GM19351 (cell line): ENCODE measurements at regions not wholly inside any gene's neighbourhood (a gene's known extent, or its start where the extent isn't known, plus 50 kb on each side); places are given as distances from the start of the nearest gene placed in this dataset.
"Not testable (repeated sequence)": the region's sequence is repeated elsewhere in the genome, so short reads cannot be mapped to it uniquely, and the experiment has no call there.

Experiments
- ATAC-seq: cut with Tn5 transposase; IDR thresholded peaks from one replicate; pipeline ENCODE4 v1.9.1; 2021; ENCODE audit warnings: mild to moderate bottlenecking, moderate library complexity; ENCODE audit not compliant: unreplicated experiment

DNA sequence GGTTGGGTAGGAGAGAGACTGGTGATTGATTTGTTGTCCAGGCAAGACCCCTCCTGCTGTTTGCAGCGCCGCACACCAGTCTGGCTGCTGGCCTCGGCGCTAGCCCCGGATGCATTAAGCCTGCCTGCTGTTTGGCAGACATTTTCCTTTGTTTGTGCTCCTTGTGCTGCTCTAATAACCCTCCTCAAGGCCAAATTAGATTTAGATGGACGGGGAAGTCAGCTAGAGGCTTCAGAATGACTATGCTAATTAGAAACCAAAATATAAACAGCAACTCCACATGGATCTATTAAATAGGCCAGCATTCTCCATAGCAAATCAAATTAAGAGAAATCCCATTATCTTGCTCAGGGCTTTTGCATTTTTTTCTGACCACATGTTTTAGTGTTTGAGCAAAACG, 445.2 kb downstream of the SQOR start:
- ATAC-seq = no peak

DNA sequence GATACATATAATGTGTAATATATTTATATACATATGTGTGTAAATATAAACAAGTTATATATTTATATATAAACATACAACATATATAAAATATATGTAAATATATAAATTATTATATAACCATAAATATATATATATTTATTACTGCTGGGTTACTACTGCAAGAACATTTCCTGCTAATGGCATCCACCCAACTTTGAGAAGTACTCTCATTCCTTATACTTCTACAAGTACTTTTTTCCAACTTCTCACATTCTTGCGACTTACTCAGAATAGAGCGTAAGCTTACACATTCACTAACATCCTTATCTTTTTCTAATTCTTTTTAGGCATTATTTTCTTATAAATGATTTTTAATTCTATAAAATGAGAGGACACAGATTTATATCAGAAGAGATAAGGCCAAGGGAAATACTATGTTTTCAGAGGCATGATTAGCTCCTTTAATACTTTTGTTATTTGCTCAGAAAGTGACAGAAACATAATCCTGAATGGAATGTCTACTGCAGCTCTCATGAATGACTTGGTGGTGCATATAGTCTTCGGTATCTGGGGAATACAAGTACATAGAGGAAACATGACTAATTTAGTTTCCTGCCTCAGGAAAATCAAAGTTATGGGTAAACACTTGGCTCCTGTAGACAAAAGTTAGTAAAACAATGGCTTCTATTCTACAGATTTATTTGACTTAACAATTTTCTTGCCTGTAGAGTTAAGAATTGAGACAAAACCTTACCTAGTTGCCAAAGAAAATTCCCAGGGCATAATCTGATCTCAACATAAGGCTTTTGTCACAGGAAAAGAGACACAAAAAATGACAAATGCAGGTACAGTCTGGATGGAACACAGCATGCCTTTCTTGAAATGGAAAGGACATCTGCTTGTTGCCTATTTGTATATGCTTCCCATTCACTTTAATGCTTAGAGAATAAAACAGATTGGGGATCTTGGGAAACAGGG, 453.9 kb downstream of the SQOR start:
- ATAC-seq = no peak

DNA sequence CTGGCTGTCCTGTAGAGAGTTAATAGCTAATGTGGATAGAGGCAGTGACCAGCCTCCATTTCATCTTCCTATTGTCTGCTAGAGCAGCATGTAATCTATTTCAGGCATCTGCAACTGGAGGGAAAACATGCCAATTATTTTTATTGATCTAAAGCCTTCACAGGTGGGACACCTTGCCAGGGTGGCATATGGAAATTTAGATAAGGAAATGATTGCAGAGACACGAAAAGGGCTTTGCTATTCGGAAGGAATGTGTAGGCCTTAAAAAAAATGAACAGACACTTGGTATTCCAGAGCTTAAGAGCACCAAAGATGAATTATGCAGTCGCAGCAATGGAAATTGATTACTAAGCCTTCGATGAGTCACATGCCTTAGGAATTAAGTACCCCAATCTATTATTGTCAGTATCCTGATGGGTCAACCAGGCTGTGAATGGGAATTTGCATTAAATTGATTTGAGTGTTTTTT, 454.7 kb downstream of the SQOR start:
- ATAC-seq = no peak

DNA sequence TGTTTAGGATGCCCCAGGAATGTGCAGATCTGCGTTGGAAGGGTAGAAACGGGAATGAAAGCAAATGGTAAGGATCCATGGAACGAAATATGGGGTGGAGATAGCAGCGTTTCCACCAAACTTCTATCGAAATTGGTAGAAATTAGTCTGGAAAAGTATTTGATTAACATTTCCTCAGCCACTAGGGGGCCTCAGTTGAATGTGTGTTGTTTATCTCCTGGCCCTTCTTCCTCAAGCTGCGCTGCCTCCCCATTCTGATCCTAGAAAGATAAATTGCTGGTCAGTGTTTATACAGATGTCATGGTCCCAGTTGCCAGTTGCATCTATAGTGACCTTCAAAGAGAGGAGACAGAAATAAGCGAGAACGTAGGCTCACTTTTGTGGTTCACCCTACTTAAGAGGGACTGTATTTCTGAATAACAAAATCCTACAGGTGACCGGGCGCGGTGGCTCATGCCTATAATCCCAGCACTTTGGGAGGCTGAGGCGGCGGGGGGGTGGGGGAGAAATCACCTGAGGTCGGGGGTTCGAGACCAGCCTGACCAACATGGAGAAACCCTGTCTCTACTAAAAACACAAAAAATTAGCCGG, 457.1 kb downstream of the SQOR start:
- ATAC-seq = no peak

DNA sequence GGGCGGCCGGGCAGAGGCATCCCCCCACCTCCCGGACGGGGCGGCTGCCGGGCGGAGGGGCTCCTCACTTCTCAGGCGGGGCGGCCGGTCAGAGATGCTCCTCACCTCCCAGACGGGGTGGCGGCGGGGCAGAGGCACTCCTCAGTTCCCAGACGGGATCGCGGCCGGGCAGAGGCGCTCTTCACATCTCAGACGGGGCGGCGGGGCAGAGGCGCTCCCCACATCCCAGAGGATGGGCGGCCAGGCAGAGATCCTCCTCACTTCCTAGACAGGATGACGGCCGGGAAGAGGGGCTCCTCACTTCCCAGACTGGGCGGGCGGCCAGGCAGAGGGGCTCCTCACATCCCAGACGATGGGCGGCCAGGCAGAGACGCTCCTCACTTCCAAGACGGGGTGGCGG, 463.2 kb downstream of the SQOR start:
- not testable (repeated sequence) for ATAC-seq

DNA sequence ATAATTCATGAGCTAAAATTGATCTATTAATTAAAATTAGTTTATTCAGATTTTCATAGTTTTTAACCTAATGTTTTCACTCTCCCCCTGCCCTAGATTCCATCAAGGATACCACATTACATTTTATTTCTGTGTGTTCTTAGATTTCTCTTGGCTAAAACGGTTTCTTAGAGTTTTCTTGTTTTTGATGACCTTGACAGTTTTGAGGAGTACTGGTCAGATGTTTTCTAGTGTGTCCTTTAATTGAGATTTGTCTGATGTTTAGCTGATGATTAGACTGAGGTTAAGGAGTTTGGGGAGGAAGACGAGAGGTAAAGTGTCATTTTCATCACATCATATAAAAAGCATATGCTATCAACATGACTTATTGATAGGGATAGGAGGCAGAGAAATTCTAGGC, 475.9 kb downstream of the SQOR start:
- no peak for ATAC-seq

DNA sequence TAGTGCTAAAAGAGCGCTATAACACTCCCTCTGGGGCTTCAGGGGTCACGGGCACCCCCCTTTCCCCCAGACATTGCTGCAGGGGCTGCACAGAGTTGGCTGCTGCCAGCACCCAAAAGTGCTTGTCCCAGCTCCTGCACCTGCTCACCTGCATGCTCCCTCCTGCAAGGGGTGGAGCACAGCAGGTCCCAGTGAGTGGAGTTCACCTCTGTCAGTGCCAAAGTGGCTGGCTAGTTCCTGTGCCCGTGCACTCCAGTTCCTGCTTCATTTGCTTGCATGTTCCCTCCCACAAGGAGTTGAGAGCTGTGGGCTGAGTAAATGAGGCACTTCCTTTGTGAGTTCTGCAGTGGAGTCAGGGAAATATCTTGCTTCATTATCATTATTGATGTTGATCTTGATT, 476.9 kb downstream of the SQOR start:
- ATAC-seq = no peak

DNA sequence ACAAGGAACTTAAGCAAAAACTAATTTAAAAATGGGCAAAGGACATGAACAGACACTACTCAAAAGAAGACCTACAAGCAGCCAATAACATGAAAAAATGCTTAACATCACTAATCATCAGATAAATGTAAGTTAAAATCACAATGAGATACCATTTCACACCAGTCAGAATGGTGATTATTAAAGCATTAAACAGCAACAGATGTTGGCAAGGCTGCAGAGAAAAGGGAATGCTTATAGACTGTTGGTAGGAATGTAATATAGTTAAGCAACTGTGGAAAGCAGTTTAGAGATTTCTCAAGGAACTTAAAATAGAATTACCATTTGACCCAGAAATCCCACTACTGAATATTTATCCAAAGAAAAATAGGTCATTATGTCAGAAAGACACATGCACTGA, 482.2 kb downstream of the SQOR start:
- ATAC-seq = no peak

DNA sequence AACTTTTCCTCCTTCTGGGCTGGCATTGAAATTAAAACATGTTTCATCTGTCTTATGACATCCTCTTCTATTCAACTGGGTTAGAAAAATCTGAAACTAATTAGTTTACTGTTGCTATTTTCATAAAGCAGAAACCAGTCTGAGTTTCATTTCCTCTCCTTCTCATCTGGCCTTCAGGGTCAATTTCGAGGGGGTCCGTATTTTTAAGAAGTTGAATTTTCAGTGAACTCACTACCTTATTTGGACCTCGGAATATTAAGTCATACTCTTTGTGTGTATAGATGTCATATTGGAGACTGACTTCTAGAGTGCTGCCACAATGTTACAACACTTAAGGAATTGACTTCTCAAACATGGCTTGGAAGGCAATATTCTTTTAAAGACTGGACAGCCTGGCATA, 485.9 kb downstream of the SQOR start:
- ATAC-seq = no peak

DNA sequence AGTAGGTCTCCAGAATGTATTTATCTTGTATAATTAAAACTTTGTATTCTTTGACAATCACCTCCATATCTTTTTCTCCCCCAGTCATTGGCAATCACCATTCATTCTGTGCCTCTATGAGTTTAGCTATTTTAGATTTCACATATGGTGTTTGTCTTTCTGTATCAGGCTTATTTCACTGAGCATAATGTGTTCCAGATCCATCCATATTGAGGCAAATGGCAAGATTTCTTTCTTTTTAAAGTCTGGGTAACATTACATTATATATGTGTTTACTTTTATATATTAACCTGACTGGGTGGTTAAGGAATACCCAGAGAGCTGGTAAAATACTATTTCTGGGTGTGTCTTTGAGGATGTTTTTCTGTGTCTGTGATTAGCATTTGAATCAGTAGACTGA, 486.6 kb downstream of the SQOR start:
- no peak for ATAC-seq

DNA sequence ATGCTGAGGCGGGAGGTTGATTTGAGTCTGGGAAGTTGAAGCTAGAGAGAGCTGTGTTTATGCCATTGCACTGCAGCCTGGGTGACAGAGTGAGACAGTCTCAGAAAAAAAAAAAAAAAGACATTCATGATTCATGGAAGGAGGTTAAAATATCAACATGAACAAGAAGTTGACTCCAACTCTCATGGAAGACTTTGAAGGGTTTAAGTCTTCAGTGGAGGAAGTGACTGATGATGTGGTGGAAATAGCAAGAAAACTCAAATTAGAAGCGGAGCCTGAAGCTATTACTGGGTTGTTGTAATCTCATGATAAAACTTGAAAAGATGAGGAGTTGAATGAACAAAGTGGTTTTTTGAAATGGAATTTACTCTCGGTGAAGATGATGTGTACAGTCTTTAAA, 491.8 kb downstream of the SQOR start:
- no peak for ATAC-seq

DNA sequence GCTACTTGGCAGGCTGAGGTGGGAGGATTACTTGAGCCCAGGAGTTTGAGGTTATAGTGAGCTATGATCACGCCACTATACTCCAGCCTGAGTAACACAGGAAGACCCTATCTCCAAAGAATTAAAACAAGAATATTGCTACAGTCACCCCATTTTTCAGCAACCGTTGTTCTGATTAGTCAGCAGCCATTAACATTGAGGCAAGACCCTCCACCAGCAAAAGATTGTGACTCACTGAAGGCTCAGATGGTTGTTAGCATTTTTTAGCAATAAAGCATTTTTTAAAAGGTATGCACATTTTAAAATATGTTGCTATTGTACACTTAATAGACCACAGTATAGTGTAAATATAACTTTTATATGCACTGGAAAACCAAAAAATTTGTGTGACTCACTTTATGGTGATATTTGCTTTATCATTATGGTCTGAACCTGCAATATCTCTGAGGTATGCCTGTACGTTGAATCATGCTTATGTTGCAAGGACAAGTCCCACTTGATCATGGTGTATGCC, 492.6 kb downstream of the SQOR start:
- ATAC-seq = no peak

DNA sequence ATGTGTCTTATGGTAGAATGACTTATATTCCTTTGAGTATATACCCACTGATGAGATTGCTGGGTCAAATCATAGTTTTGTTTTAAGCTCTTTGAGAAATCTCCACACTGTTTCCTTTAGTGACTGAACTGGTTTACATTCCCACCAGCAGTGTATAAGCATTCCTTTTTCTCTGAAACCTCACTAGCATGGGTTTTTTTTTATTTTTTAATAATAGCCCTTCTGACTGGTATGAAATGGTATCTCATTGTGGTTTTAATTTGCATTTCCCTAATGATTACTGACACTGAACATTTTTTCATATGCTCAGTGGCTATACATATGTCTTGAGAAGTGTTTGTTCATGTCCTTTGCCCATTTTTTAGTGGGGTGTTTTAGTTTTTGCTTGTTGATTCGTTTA, 494.3 kb downstream of the SQOR start:
- no peak for ATAC-seq

DNA sequence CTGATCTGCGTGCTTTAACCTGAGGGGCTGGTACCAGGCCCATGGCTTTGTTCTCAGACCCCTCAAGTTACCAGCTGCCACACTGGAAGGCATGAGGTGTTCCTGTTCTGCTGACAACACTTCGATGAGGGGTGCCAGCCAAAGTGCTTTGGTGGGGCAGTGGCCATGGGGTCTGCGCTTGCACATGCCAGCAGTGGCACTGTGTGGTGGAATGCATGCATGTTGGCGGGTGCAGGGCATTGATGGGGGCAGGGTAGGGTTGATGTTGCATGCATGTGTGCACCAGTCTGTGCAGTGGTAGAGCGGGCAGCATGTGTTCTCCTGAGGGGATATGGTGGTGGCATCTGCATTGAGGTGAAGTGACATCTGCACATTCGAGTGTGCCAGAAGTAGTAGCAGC, 497.0 kb downstream of the SQOR start:
- ATAC-seq = no peak

DNA sequence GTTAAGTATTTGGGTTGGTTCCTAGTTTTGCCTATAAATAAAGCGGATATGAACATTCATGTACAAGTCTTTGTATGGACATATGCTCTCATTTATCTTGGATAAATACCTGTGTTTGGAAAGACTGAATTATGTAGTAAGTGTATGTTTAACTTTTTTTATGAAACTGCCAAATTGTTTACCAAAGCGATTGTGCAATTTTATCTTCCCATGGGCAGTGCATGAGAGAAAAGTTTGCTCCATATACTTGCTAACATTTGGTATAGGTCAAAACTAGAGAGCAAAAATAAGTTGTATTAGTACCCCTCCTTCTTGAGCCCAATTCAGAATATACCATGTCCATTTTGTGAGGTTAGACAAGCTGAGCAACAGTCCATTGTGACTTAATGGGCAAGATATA, 502.6 kb downstream of the SQOR start:
- ATAC-seq = no peak

DNA sequence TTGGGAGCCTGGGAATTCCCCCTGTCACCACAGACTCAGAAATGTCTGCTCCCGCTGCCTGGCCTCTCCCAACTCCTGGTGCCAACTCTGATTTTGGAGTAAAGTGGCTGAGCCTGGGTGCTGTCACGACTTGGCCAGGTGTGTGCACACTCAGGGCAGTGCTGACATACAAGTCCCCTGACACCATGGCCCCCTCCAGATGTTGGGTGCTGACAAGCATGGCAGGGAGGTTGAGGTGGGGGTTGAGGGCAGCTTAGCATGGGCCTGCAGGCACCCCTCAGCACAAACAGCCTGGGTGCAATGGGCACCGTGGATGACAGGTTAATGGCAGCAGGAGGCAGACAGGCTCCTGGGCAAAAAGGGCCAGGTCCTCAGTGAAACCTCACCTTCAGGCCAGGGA, 511.2 kb downstream of the SQOR start:
- ATAC-seq = no peak

DNA sequence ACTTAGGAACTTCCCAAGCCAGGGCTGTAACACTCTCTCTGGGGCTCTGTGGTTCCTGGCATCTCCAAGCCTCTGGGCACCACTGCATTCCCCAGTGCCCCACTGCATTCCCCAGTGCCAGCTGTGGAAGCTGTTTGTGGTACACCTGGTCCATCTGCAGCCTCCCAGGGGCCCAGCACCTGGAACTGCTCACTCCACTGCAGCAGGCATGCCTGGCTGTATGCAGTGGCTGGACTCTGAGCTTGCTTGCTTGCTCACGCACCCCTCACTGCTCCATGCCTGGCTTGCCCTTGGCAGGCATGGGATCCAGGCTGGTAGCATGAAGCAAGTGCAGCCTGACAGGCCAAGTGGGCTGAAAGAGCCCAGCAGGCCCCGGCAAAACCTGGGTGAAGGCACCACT, 512.1 kb downstream of the SQOR start:
- ATAC-seq = no peak

DNA sequence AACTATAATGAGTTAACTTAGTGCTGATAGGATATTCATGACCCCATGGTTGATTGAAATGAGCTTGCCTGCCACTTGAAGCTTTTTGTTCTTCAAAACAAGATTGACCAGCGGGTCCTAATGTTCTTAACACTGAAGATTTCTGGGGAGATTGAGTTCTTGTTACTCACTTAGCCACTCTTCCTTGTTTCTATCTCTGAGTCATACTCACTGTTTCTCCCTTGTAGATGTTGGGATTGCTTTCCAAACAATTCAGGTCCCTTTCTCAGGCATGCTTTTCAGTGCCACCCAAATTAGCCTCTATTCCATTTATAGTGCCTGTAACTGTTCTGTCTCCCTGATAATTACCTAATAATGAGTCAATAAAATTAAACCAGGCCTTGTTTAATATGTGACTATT, 517.0 kb downstream of the SQOR start:
- no peak for ATAC-seq

DNA sequence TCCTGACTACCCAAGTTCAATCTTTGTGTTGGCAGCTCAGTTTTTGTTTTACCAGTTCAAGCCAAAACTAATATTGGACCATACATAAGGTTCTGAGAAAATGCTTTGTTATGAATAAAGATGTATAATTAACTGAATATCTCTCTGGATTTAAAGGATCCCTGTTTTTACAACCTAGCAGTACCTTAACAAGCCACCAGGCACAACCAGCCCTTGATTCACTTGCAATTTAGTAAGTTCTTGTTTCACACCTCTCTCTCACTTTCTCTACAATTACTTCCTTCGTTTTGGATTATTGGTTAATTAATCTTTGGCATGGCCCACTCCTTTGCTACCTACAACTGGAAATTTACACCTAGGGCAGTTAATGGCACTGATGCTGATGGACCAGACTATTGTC, 531.9 kb downstream of the SQOR start:
- ATAC-seq = no peak

DNA sequence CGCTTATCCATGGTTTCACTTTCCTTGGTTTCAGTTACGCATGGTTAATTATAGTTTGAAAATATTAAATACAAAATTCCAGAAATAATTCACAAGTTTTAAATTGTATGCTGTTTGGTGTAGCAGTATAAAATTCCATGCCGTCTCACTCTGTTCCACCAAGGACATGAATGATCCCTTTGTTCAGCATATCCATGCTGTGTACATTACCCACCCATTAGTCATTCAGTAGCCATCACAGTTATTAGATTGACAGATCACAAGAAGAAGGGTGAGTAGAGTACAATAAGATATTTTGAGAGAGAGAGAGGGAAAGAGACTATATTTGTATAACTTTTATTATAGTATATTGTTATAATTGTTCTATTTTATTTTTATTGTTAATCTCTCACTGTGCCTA, 535.5 kb downstream of the SQOR start:
- ATAC-seq = no peak

DNA sequence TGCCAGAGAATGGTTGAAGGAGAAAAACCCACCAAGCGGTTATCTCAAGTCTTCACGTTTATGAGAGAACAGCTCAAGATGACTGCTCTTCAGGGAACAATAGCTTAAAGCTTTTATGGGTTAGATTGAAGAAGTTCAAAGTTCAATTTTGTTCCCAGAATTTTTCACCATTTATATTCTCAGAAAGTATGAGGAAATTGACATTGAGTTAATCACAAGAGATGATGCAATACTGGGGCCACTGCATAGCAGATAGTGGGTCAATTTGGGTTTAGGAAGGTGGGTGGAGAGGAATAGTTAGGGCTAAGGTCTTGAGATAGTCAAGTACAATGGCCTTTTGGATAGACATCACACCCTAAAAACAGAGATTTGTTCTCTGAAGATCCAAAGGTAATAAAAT, 539.3 kb downstream of the SQOR start:
- ATAC-seq = no peak

DNA sequence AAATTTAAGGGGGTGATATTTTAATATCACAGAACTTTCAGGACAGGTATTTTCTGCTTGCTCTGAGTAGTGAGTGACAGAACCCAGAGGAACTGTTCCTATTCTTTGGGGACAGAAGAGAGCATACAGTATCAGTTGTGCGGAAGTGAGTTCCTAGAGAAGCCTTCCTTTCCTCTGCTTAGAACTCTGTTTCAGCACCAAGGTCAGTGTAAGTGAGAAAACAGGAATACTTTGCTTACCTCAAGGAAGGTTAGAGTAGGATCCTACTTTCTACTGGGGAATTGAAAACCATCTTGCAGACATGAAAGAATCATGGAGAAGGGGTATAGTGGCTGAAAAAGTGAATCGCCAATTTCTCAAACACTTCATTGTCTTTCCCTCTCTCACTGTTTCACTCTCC, 542.4 kb downstream of the SQOR start:
- no peak for ATAC-seq
